ENCODE measurements at regions not wholly inside any gene's neighbourhood (a gene's known extent, or its start where the extent isn't known, plus 50 kb on each side); places are given as distances from the start of the nearest gene placed in this dataset.

- Histone ChIP-seq H3K27me3 (ENCODE audit: low read length) (no peaks in the 10 kb centered on the region), H3K27ac (ENCODE audit: low read length) (no peak overlapping the region), H2AFZ (ENCODE audit: low read length) (no peak overlapping the region), H3K9me2 (replicated peaks; ENCODE audit: insufficient read depth, low read length) (no peaks in the 10 kb centered on the region), H3K4me1 (ENCODE audit: low read length) (no peaks in the 10 kb centered on the region), H4K20me1 (ENCODE audit: insufficient read depth, low read depth, low read length) (no peaks in the 10 kb centered on the region), H3K9me3 (ENCODE audit: low read length) (no peaks in the 10 kb centered on the region), H3K36me3 (ENCODE audit: insufficient read depth, low read length) (no peaks in the 10 kb centered on the region), H3K79me2 (ENCODE audit: low read length) (no peaks in the 10 kb centered on the region), H3K4me2 (ENCODE audit: low read depth, low read length, poor library complexity, severe bottlenecking) (no peak overlapping the region), H3K9ac (ENCODE audit: low read length) (no peak overlapping the region), H3K4me3 (ENCODE audit: low read length) (no peak overlapping the region)
- DNase-seq, result peak; percentile 35
These were observed 88.5 kb upstream of the TRPM3 start for GRCh38 chr9:71209890-71210289.

- no peaks in the 10 kb centered on the region for H3K36me3 ChIP-seq (ENCODE audit: insufficient read depth, low read length)
- no peak overlapping the region for H3K4me3 ChIP-seq (ENCODE audit: low read length)
- no peak overlapping the region for H3K9ac ChIP-seq (ENCODE audit: low read length)
- H4K20me1 ChIP-seq (ENCODE audit: insufficient read depth, low read depth, low read length), result no peaks in the 10 kb centered on the region
- H3K27ac ChIP-seq (ENCODE audit: low read length), result no peak overlapping the region
- H3K9me2 ChIP-seq (replicated peaks; ENCODE audit: insufficient read depth, low read length), result no peaks in the 10 kb centered on the region
- DNase-seq, result no peak
- no peaks in the 10 kb centered on the region for H3K79me2 ChIP-seq (ENCODE audit: low read length)
- H3K27me3 ChIP-seq (ENCODE audit: low read length), result no peaks in the 10 kb centered on the region
- H3K4me2 ChIP-seq (ENCODE audit: low read depth, low read length, poor library complexity, severe bottlenecking), result no peak overlapping the region
- no peaks in the 10 kb centered on the region for H3K4me1 ChIP-seq (ENCODE audit: low read length)
- no peaks in the 10 kb centered on the region for H3K9me3 ChIP-seq (ENCODE audit: low read length)
- no peak overlapping the region for H2AFZ ChIP-seq (ENCODE audit: low read length)
These were observed 81.5 kb upstream of the TRPM3 start for GRCh38 chr9:71202931-71203330.

DNA sequence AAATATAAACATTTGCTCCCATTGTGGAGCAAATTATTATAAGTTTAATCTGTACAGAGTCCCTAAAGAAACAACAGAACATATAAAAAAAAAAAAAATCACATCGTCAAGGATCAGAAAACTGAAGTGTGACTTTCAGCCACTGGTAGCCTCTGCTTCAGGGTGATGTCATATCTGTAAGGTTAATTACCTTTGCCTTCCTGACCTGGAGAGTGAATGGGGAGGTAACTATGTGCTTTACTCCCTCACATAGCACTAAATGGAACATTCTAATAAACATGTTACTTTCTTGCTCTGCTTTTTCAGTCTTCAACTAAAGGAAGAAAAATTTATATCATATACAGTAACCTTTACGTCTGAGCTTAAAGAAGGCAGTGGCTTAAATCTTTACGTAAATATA lies 70.3 kb upstream of the TRPM3 start:
- Histone ChIP-seq H3K36me3 (ENCODE audit: insufficient read depth, low read length) (no peaks in the 10 kb centered on the region), H3K27ac (ENCODE audit: low read length) (no peak overlapping the region), H2AFZ (ENCODE audit: low read length) (no peak overlapping the region), H3K4me1 (ENCODE audit: low read length) (no peaks in the 10 kb centered on the region), H3K9me2 (replicated peaks; ENCODE audit: insufficient read depth, low read length) (no peaks in the 10 kb centered on the region), H3K79me2 (ENCODE audit: low read length) (no peaks in the 10 kb centered on the region), H3K4me2 (ENCODE audit: low read depth, low read length, poor library complexity, severe bottlenecking) (no peak overlapping the region), H3K9me3 (ENCODE audit: low read length) (no peaks in the 10 kb centered on the region), H3K27me3 (ENCODE audit: low read length) (no peaks in the 10 kb centered on the region), H3K4me3 (ENCODE audit: low read length) (no peak overlapping the region), H4K20me1 (ENCODE audit: insufficient read depth, low read depth, low read length) (no peaks in the 10 kb centered on the region), H3K9ac (ENCODE audit: low read length) (no peak overlapping the region)
- no peak for DNase-seq

- no peaks in the 10 kb centered on the region for H3K4me1 ChIP-seq (ENCODE audit: low read length)
- DNase-seq, result no peak
- no peaks in the 10 kb centered on the region for H3K79me2 ChIP-seq (ENCODE audit: low read length)
- H3K9me2 ChIP-seq (replicated peaks; ENCODE audit: insufficient read depth, low read length), result no peaks in the 10 kb centered on the region
- no peaks in the 10 kb centered on the region for H3K9me3 ChIP-seq (ENCODE audit: low read length)
- H3K27me3 ChIP-seq (ENCODE audit: low read length), result no peaks in the 10 kb centered on the region
- H3K9ac ChIP-seq (ENCODE audit: low read length), result no peak overlapping the region
- no peaks in the 10 kb centered on the region for H4K20me1 ChIP-seq (ENCODE audit: insufficient read depth, low read depth, low read length)
- no peak overlapping the region for H3K4me2 ChIP-seq (ENCODE audit: low read depth, low read length, poor library complexity, severe bottlenecking)
- no peaks in the 10 kb centered on the region for H3K36me3 ChIP-seq (ENCODE audit: insufficient read depth, low read length)
- no peak overlapping the region for H3K27ac ChIP-seq (ENCODE audit: low read length)
- no peak overlapping the region for H2AFZ ChIP-seq (ENCODE audit: low read length)
- H3K4me3 ChIP-seq (ENCODE audit: low read length), result no peak overlapping the region
These were observed 61.8 kb upstream of the TRPM3 start for GRCh38 chr9:71183251-71183650.

- Histone ChIP-seq H3K79me2 (ENCODE audit: low read length) (no peaks in the 10 kb centered on the region), H3K9ac (ENCODE audit: low read length) (no peak overlapping the region), H3K4me2 (ENCODE audit: low read depth, low read length, poor library complexity, severe bottlenecking) (no peak overlapping the region), H3K4me3 (ENCODE audit: low read length) (no peak overlapping the region), H3K27ac (ENCODE audit: low read length) (no peak overlapping the region), H3K9me2 (replicated peaks; ENCODE audit: insufficient read depth, low read length) (no peaks in the 10 kb centered on the region), H2AFZ (ENCODE audit: low read length) (no peak overlapping the region), H3K27me3 (ENCODE audit: low read length) (no peaks in the 10 kb centered on the region), H3K36me3 (ENCODE audit: insufficient read depth, low read length) (no peaks in the 10 kb centered on the region), H3K4me1 (ENCODE audit: low read length) (no peaks in the 10 kb centered on the region), H4K20me1 (ENCODE audit: insufficient read depth, low read depth, low read length) (no peaks in the 10 kb centered on the region), H3K9me3 (ENCODE audit: low read length) (no peaks in the 10 kb centered on the region)
- no peak for DNase-seq
These were observed 57.8 kb upstream of the TRPM3 start for GRCh38 chr9:71179183-71179582.

- no peak for DNase-seq
- Histone ChIP-seq H4K20me1 (ENCODE audit: insufficient read depth, low read depth, low read length) (no peaks in the 10 kb centered on the region), H2AFZ (ENCODE audit: low read length) (no peak overlapping the region), H3K79me2 (ENCODE audit: low read length) (no peaks in the 10 kb centered on the region), H3K4me1 (ENCODE audit: low read length) (no peaks in the 10 kb centered on the region), H3K9me2 (replicated peaks; ENCODE audit: insufficient read depth, low read length) (no peaks in the 10 kb centered on the region), H3K27ac (ENCODE audit: low read length) (no peak overlapping the region), H3K9ac (ENCODE audit: low read length) (no peak overlapping the region), H3K27me3 (ENCODE audit: low read length) (no peaks in the 10 kb centered on the region), H3K36me3 (ENCODE audit: insufficient read depth, low read length) (no peaks in the 10 kb centered on the region), H3K4me3 (ENCODE audit: low read length) (no peak overlapping the region), H3K9me3 (ENCODE audit: low read length) (no peaks in the 10 kb centered on the region), H3K4me2 (ENCODE audit: low read depth, low read length, poor library complexity, severe bottlenecking) (no peak overlapping the region)
These were observed 56.5 kb upstream of the TRPM3 start for GRCh38 chr9:71177901-71178300.

DNA sequence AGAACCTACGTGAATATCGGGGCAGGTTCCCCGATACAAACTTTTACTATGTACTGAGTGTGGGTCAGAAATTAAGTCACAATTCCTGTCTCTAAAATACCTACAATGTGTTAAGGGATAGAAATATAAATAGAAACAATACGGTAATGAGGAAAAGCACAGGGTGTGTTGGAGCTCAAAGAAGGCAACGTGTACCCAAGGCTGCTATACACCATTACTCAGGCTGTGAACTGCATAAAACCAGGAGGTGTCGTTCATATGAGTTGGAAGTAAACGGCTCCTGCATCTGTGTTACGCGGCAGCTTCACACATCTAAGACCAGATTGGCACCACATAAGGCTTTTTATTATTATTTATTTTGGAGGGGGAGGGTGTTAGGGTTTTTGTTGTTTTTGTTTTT lies 50.1 kb upstream of the TRPM3 start:
- no peak overlapping the region for H3K9ac ChIP-seq (ENCODE audit: low read length)
- H3K27ac ChIP-seq (ENCODE audit: low read length), result no peak overlapping the region
- H3K9me3 ChIP-seq (ENCODE audit: low read length), result no peaks in the 10 kb centered on the region
- no peak overlapping the region for H2AFZ ChIP-seq (ENCODE audit: low read length)
- no peak for DNase-seq
- H3K4me2 ChIP-seq (ENCODE audit: low read depth, low read length, poor library complexity, severe bottlenecking), result no peak overlapping the region
- H3K4me1 ChIP-seq (ENCODE audit: low read length), result no peaks in the 10 kb centered on the region
- no peaks in the 10 kb centered on the region for H4K20me1 ChIP-seq (ENCODE audit: insufficient read depth, low read depth, low read length)
- H3K36me3 ChIP-seq (ENCODE audit: insufficient read depth, low read length), result no peaks in the 10 kb centered on the region
- H3K4me3 ChIP-seq (ENCODE audit: low read length), result no peak overlapping the region
- no peaks in the 10 kb centered on the region for H3K79me2 ChIP-seq (ENCODE audit: low read length)
- no peaks in the 10 kb centered on the region for H3K27me3 ChIP-seq (ENCODE audit: low read length)
- H3K9me2 ChIP-seq (replicated peaks; ENCODE audit: insufficient read depth, low read length), result no peaks in the 10 kb centered on the region

Measured in Karpas-422 (cell line).